OCI-LY3 (cell line): ENCODE measurements at regions not wholly inside any gene's neighbourhood (a gene's known extent, or its start where the extent isn't known, plus 50 kb on each side); places are given as distances from the start of the nearest gene placed in this dataset.

ENCODE experiments used
- H2AFZ ChIP-seq: fragments of 200-600, 300-600 bp; shearing (Covaris generic); 2 replicates; pipeline ENCODE4 v1.6.0; 2014; ENCODE audit warnings: antibody characterized with exemption, low read depth, low read length
- H3K27ac ChIP-seq: fragments of 200-600, 300-600 bp; sonication (generic); 2 replicates; pipeline ENCODE4 v1.5.1; 2014; ENCODE audit warnings: mild to moderate bottlenecking, low read length, moderate library complexity, mixed read lengths
- H3K27me3 ChIP-seq: fragments of 200-600, 300-600 bp; sonication (generic); 2 replicates; pipeline ENCODE4 v1.6.1; 2014; ENCODE audit warnings: low read depth, low read length, mixed read lengths
- H3K36me3 ChIP-seq: fragments of 200-600, 300-600 bp; sonication (generic); replicated peaks from 2 replicates; pipeline ENCODE3; 2014; ENCODE audit warnings: low read depth, low read length, mixed read lengths
- H3K4me1 ChIP-seq: fragments of 300-600, 200-600 bp; sonication (generic); 2 replicates; pipeline ENCODE4 v1.6.1; 2014; ENCODE audit warnings: low read length, mixed read lengths
- H3K4me2 ChIP-seq: fragments of 200-600, 300-600 bp; sonication (generic); 2 replicates; pipeline ENCODE4 v1.6.1; 2014; ENCODE audit warnings: low read length, mixed read lengths
- H3K4me3 ChIP-seq: fragments of 300-600, 200-600 bp; sonication (generic); 2 replicates; pipeline ENCODE4 v1.5.1; 2014; ENCODE audit warnings: antibody characterized with exemption, mild to moderate bottlenecking, low read length, moderate library complexity
- H3K79me2 ChIP-seq: fragments of 300-600, 200-600 bp; shearing (Covaris generic); 2 replicates; pipeline ENCODE4 v1.6.1; 2014; ENCODE audit warnings: mild to moderate bottlenecking, low read length, mixed read lengths
- H3K9ac ChIP-seq: fragments of 300-600, 200-600 bp; shearing (Covaris generic); 2 replicates; pipeline ENCODE4 v1.6.0; 2014; ENCODE audit warnings: mild to moderate bottlenecking, low read length, moderate library complexity
- H3K9me3 ChIP-seq: fragments of 200-600, 300-600 bp; shearing (Covaris generic); 2 replicates; pipeline ENCODE4 v1.6.1; 2014; ENCODE audit warnings: low read length, mixed read lengths; ENCODE audit not compliant: insufficient read depth
- H4K20me1 ChIP-seq: fragments of 200-600, 300-600 bp; sonication (generic); 2 replicates; pipeline ENCODE4 v1.6.1; 2016; ENCODE audit warnings: low read length, mixed read lengths; ENCODE audit not compliant: insufficient read depth
- EZH2phosphoT487 ChIP-seq: fragments of 200-600 bp; shearing (Covaris generic); IDR thresholded peaks from 2 replicates; pipeline ENCODE4 v1.6.1; 2018; ENCODE audit warnings: antibody characterized with exemption, mixed run types, low read depth
- TF ChIP-seq, protein P1 (sequence below): fragments of 200-600, 300-600 bp; sonication (generic); IDR thresholded peaks from 2 replicates; pipeline ENCODE4 v1.5.1; 2014; ENCODE audit warnings: antibody characterized with exemption, low read length, low read depth

DNA sequence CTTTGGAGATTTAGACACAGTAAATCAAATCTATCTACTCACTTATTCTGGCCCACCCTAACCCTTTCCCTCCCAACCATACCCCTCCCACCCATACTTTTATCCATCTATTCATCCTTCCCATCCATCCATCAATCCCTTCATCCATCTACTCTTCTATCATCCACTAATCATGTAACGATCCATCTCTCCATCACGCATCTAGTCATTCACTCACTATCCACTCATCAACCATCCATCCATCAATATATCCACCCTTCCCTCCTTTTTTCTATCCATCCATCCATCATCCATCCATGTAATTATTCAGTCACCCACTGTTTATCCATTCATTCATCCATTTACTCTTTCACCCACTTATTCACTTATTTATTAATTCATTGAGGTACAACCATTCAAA is 74.0 kb downstream of the FOXD2 start:
- Histone ChIP-seq H4K20me1 (no peaks in the 10 kb centered on the region), H3K9ac (no peak overlapping the region), H3K4me3 (no peak overlapping the region), H3K4me1 (peaks cover 16% of the 10 kb centered on the region), H2AFZ (no peak overlapping the region), H3K79me2 (no peaks in the 10 kb centered on the region), H3K4me2 (no peak overlapping the region), H3K27ac (no peak overlapping the region), H3K36me3 (no peaks in the 10 kb centered on the region), H3K9me3 (no peaks in the 10 kb centered on the region), H3K27me3 (no peaks in the 10 kb centered on the region)
- no peak for TF ChIP-seq EZH2phosphoT487
- TF ChIP-seq, protein P1, sequence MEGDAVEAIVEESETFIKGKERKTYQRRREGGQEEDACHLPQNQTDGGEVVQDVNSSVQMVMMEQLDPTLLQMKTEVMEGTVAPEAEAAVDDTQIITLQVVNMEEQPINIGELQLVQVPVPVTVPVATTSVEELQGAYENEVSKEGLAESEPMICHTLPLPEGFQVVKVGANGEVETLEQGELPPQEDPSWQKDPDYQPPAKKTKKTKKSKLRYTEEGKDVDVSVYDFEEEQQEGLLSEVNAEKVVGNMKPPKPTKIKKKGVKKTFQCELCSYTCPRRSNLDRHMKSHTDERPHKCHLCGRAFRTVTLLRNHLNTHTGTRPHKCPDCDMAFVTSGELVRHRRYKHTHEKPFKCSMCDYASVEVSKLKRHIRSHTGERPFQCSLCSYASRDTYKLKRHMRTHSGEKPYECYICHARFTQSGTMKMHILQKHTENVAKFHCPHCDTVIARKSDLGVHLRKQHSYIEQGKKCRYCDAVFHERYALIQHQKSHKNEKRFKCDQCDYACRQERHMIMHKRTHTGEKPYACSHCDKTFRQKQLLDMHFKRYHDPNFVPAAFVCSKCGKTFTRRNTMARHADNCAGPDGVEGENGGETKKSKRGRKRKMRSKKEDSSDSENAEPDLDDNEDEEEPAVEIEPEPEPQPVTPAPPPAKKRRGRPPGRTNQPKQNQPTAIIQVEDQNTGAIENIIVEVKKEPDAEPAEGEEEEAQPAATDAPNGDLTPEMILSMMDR, result no peak

DNA sequence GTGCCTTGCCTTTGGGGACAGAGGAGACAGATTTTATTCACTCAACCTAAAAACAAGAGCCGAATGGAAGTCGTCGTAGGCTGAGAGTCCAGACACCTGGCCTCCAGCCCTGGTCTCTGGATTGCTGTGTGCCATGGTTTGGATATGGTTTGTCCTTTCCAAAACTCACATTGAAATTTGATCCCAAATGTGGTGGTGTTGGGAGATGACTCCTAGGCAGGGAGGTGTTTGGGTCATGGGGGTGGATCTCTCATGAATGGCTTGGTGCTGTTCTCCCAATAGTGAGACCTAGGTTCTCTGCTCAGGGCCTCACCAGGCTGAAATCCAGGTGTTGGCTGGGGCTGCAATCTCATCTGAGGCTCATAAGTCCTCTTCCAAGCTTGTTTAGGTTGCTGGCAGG is 75.5 kb downstream of the FOXD2 start:
- Histone ChIP-seq H3K9me3 (no peaks in the 10 kb centered on the region), H3K27ac (no peak overlapping the region), H4K20me1 (no peaks in the 10 kb centered on the region), H3K9ac (no peak overlapping the region), H2AFZ (no peak overlapping the region), H3K4me3 (no peak overlapping the region), H3K27me3 (no peaks in the 10 kb centered on the region), H3K36me3 (no peaks in the 10 kb centered on the region), H3K4me1 (peaks cover 16% of the 10 kb centered on the region), H3K4me2 (no peak overlapping the region), H3K79me2 (no peaks in the 10 kb centered on the region)
- TF ChIP-seq EZH2phosphoT487, result no peak
- TF ChIP-seq, protein P1, result no peak

DNA sequence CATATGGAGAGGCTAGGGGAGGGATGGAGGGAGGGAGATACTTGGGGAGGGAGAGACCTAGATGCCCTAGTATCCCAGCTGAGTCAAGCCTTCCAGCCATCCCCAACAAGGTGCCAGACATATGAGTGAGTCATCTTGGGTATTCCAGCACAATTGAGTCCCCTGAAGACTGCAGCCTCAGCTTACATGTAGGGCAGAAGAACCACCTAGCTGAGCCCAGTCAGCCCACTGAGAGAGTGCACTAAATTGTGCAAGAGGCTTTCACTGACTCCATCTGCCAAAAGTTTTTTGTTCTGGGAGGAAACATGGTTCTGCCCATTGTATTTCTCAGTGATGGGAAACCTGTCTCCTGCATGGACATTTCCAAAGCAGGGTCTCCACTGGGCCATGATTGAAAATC is 76.4 kb downstream of the FOXD2 start:
- Histone ChIP-seq H4K20me1 (no peaks in the 10 kb centered on the region), H3K9ac (no peak overlapping the region), H3K9me3 (no peaks in the 10 kb centered on the region), H3K36me3 (no peaks in the 10 kb centered on the region), H3K4me2 (no peak overlapping the region), H3K4me3 (no peak overlapping the region), H3K4me1 (peaks cover 14% of the 10 kb centered on the region), H2AFZ (no peak overlapping the region), H3K79me2 (no peaks in the 10 kb centered on the region), H3K27me3 (no peaks in the 10 kb centered on the region), H3K27ac (no peak overlapping the region)
- no peak for TF ChIP-seq EZH2phosphoT487
- TF ChIP-seq, protein P1, result no peak

DNA sequence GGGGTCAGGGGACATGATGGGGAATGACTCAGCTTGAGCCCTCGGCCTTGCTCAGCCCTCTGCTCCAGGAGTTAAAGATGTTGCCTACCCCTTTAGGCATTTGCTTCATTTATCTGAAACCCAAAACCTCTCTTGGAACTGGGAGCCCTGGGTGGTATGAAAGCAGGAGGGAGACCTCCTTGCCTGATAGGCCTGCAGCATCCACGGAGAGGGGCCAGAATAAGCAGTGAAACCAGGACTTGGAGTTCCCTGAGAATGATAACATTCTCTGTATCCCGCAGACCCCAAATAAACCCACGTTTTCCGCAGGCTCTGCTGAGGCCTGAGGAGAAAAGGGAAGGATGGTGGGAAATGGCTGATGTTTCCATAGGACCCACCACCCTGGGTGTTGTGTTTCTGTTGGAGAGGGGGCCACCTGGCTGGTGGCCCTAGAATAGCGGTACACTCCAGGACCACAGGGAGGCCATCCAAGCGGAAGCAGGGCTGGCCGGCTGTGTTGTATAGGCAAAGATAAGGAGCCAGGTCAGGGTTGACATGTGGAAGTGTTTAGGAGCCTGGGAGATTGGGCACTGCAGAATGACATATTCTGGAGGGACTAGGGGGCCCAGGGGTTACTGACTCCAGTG is 77.4 kb downstream of the FOXD2 start:
- Histone ChIP-seq H3K4me3 (no peak overlapping the region), H3K9ac (no peak overlapping the region), H3K36me3 (no peaks in the 10 kb centered on the region), H3K27me3 (no peaks in the 10 kb centered on the region), H2AFZ (no peak overlapping the region), H3K9me3 (no peaks in the 10 kb centered on the region), H3K27ac (no peak overlapping the region), H3K79me2 (no peaks in the 10 kb centered on the region), H4K20me1 (no peaks in the 10 kb centered on the region), H3K4me2 (no peak overlapping the region), H3K4me1 (peaks cover 11% of the 10 kb centered on the region)
- TF ChIP-seq EZH2phosphoT487, result no peak
- TF ChIP-seq, protein P1, result no peak
